ENCODE measurements at regions not wholly inside any gene's neighbourhood (a gene's known extent, or its start where the extent isn't known, plus 50 kb on each side); places are given as distances from the start of the nearest gene placed in this dataset.

DNA sequence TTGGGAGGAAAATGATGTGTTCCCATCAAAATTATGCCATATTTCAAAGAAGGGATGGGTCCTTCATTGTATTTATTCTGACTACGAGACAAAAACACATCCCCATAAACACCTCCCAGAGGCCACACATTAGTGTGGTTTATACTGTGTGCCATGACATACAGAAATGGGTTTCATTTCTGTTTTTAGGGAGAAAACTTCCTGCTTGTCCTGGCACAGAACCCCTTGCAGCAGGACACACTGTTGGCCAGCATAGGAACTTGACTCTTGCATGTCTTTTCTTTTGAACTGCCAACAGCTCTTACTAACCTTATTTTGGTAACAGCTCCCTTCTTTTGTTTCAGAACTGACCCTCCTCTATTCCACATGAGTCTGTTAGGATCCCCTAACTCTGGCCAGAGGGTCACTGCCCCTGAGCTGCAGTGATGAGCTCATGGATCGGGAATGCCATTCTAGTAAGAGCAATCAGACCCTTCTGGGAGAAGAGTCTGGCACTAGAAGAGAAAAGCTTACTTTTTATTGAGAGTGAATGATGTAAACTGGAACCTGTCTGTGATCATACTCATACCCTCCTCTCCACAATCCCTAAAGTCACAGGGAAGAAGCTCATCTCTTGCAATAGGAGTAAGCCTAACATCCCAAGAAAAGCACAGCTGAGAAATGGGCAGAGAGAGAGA lies 86.4 kb downstream of the SMIM20 start:
- H3K4me2 ChIP-seq (ENCODE audit: low read length, poor library complexity, severe bottlenecking): no peak overlapping the region
- no peaks in the 10 kb centered on the region for H3K9me3 ChIP-seq (ENCODE audit: control insufficient read depth, low read length)
- no peak overlapping the region for H2AK5ac ChIP-seq (ENCODE audit: low read length, severe bottlenecking)
- no peak overlapping the region for H2AFZ ChIP-seq (ENCODE audit: low read depth, low read length)
- H3K4me3 ChIP-seq (ENCODE audit: insufficient read depth in 1 of 2, low read depth in 1 of 2, low read length in 2 of 2): no peak overlapping the region
- DNase-seq: peak; percentile 9
- H2BK120ac ChIP-seq (ENCODE audit: low read depth, low read length): no peak overlapping the region
- H3K14ac ChIP-seq (ENCODE audit: low read length in 2 of 2): no peak overlapping the region
- H3K4ac ChIP-seq (ENCODE audit: low read depth in 1 of 2, low read length in 2 of 2): no peak overlapping the region
- H3K4me1 ChIP-seq (ENCODE audit: control insufficient read depth, insufficient read depth, low read depth, low read length): peaks cover 2% of the 10 kb centered on the region
- peak overlapping the region; percentile 10 for H3K9ac ChIP-seq (ENCODE audit: low read length)
- no peak overlapping the region for H2BK12ac ChIP-seq (ENCODE audit: low read length in 2 of 2)
- H2BK5ac ChIP-seq (ENCODE audit: low read depth, low read length, poor library complexity, severe bottlenecking): no peak overlapping the region
- no peak overlapping the region for H2BK15ac ChIP-seq (ENCODE audit: low read depth, poor library complexity, severe bottlenecking)
- no peaks in the 10 kb centered on the region for H3K36me3 ChIP-seq (ENCODE audit: control insufficient read depth in 1 of 2, insufficient read depth in 2 of 2, low read depth in 1 of 2, low read length in 2 of 2)
- H3K27me3 ChIP-seq (ENCODE audit: control insufficient read depth in 1 of 2, insufficient read depth in 1 of 2, low read length in 2 of 2): no peaks in the 10 kb centered on the region
- H3K18ac ChIP-seq (ENCODE audit: low read depth in 1 of 2, low read length in 2 of 2): peak overlapping the region in 1 of 2 experiments; percentile 83
- no peak overlapping the region for H4K91ac ChIP-seq (ENCODE audit: low read length)
- H4K8ac ChIP-seq (ENCODE audit: low read length): no peak overlapping the region
- H3K27ac ChIP-seq (ENCODE audit: low read length, poor library complexity, severe bottlenecking): no peak overlapping the region
- no peak overlapping the region for H3K23ac ChIP-seq (ENCODE audit: low read length in 2 of 2)
- no peaks in the 10 kb centered on the region for H3K79me1 ChIP-seq (replicated peaks; ENCODE audit: low read length, poor library complexity, severe bottlenecking)
- WGBS: no CpG with 5 or more reads among the region's 2 CpGs

DNA sequence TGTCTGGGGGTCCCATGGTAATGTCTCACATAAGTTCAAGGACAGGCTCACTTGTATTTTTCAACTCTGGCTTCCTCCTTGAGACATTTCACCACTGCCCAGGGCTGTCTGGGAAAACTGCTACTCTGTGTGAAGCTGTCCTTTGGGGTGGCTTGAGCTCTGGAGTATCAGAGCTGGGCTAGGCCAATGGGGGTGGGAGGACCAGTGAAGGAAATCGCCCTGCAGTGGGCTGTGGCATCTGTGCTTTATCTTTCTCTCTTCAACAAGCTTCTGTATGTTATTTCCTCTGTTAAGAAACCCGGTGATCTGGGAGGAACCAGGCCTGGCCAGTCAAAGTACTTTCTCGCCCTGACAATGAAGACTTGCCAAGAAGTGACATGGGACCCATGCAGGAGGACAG lies 87.4 kb downstream of the SMIM20 start:
- H3K4me2 ChIP-seq (ENCODE audit: low read length, poor library complexity, severe bottlenecking): no peak overlapping the region
- WGBS: 84% methylated on average over 3 of the region's 3 CpGs

DNA sequence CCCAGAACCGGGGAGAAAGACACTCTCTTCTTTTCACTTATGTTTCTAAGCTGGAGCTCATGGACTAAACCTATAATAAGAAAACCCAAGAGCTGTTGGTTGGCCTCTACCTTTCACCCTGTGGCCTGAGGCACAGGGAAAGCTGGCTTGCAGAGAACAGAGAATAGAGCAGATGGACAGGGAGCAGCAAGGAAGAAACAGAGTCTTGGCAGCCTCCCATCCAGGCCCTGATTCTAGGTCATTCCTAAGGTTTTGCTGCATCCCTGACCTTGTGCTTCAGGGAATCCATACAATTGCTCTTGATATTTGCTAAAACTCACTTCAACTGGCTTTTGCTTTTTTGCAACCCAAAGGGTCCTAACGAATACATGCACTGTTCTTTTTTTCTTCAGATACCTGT lies 87.8 kb downstream of the SMIM20 start:
- Histone ChIP-seq H3K14ac (ENCODE audit: low read length in 2 of 2) (peak overlapping the region in 1 of 2 experiments; percentile 41), H2AK5ac (ENCODE audit: low read length, severe bottlenecking) (no peak overlapping the region), H3K23ac (ENCODE audit: low read length in 2 of 2) (no peak overlapping the region), H3K27ac (ENCODE audit: low read length, poor library complexity, severe bottlenecking) (no peak overlapping the region), H3K79me1 (replicated peaks; ENCODE audit: low read length, poor library complexity, severe bottlenecking) (no peaks in the 10 kb centered on the region), H3K9ac (ENCODE audit: low read length) (no peak overlapping the region), H2BK15ac (ENCODE audit: low read depth, poor library complexity, severe bottlenecking) (no peak overlapping the region), H2BK12ac (ENCODE audit: low read length in 2 of 2) (no peak overlapping the region), H4K91ac (ENCODE audit: low read length) (no peak overlapping the region), H3K9me3 (ENCODE audit: control insufficient read depth, low read length) (no peaks in the 10 kb centered on the region), H3K4me1 (ENCODE audit: control insufficient read depth, insufficient read depth, low read depth, low read length) (peaks cover 2% of the 10 kb centered on the region), H3K18ac (ENCODE audit: low read depth in 1 of 2, low read length in 2 of 2) (no peak overlapping the region), H3K36me3 (ENCODE audit: control insufficient read depth in 1 of 2, insufficient read depth in 2 of 2, low read depth in 1 of 2, low read length in 2 of 2) (no peaks in the 10 kb centered on the region), H3K4me3 (ENCODE audit: insufficient read depth in 1 of 2, low read depth in 1 of 2, low read length in 2 of 2) (no peak overlapping the region), H2BK5ac (ENCODE audit: low read depth, low read length, poor library complexity, severe bottlenecking) (no peak overlapping the region), H3K4ac (ENCODE audit: low read depth in 1 of 2, low read length in 2 of 2) (no peak overlapping the region), H3K27me3 (ENCODE audit: control insufficient read depth in 1 of 2, insufficient read depth in 1 of 2, low read length in 2 of 2) (no peaks in the 10 kb centered on the region), H4K8ac (ENCODE audit: low read length) (no peak overlapping the region), H2AFZ (ENCODE audit: low read depth, low read length) (no peak overlapping the region), H2BK120ac (ENCODE audit: low read depth, low read length) (no peak overlapping the region), H3K4me2 (ENCODE audit: low read length, poor library complexity, severe bottlenecking) (no peak overlapping the region)
- WGBS: 71% methylated on average over 2 of the region's 2 CpGs
- no peak for DNase-seq

More for the DNA sequence above, 87.4 kb downstream of the SMIM20 start:
- Histone ChIP-seq H3K4me1 (ENCODE audit: control insufficient read depth, insufficient read depth, low read depth, low read length) (peaks cover 2% of the 10 kb centered on the region), H2BK120ac (ENCODE audit: low read depth, low read length) (no peak overlapping the region), H4K8ac (ENCODE audit: low read length) (no peak overlapping the region), H3K27me3 (ENCODE audit: control insufficient read depth in 1 of 2, insufficient read depth in 1 of 2, low read length in 2 of 2) (no peaks in the 10 kb centered on the region), H3K14ac (ENCODE audit: low read length in 2 of 2) (no peak overlapping the region), H3K4ac (ENCODE audit: low read depth in 1 of 2, low read length in 2 of 2) (no peak overlapping the region), H3K23ac (ENCODE audit: low read length in 2 of 2) (no peak overlapping the region), H2AK5ac (ENCODE audit: low read length, severe bottlenecking) (no peak overlapping the region), H3K9me3 (ENCODE audit: control insufficient read depth, low read length) (no peaks in the 10 kb centered on the region), H3K18ac (ENCODE audit: low read depth in 1 of 2, low read length in 2 of 2) (no peak overlapping the region), H2BK12ac (ENCODE audit: low read length in 2 of 2) (no peak overlapping the region), H3K4me3 (ENCODE audit: insufficient read depth in 1 of 2, low read depth in 1 of 2, low read length in 2 of 2) (no peak overlapping the region), H3K36me3 (ENCODE audit: control insufficient read depth in 1 of 2, insufficient read depth in 2 of 2, low read depth in 1 of 2, low read length in 2 of 2) (no peaks in the 10 kb centered on the region), H4K91ac (ENCODE audit: low read length) (no peak overlapping the region), H2AFZ (ENCODE audit: low read depth, low read length) (no peak overlapping the region), H2BK15ac (ENCODE audit: low read depth, poor library complexity, severe bottlenecking) (no peak overlapping the region), H2BK5ac (ENCODE audit: low read depth, low read length, poor library complexity, severe bottlenecking) (no peak overlapping the region), H3K79me1 (replicated peaks; ENCODE audit: low read length, poor library complexity, severe bottlenecking) (no peaks in the 10 kb centered on the region), H3K27ac (ENCODE audit: low read length, poor library complexity, severe bottlenecking) (no peak overlapping the region), H3K9ac (ENCODE audit: low read length) (no peak overlapping the region)
- no peak for DNase-seq

DNA sequence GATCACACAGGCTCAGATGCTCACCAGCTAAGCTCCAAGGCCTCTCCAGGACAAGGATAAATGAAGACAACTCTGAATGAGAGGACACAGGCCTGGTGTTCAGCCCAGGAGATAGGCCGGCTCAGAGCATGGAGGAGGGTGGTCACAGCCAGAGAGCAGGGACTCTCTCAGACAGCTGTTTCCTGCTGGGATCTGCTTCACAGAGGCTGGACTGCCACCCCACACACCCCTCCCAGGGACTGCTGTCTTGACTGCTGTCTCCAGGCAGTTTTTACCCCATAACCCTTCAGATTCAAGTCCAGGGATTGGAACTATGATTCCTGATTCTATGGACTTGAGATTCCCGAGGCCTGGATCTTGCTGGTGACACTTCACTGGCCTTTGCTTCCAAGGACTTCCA lies 89.0 kb downstream of the SMIM20 start:
- Histone ChIP-seq H2AFZ (ENCODE audit: low read depth, low read length) (no peak overlapping the region), H3K9me3 (ENCODE audit: control insufficient read depth, low read length) (no peaks in the 10 kb centered on the region)
- WGBS: 85% methylated on average over 2 of the region's 2 CpGs

More for the DNA sequence above, 89.0 kb downstream of the SMIM20 start:
- Histone ChIP-seq H3K4me2 (ENCODE audit: low read length, poor library complexity, severe bottlenecking) (no peak overlapping the region), H2AK5ac (ENCODE audit: low read length, severe bottlenecking) (no peak overlapping the region), H3K27ac (ENCODE audit: low read length, poor library complexity, severe bottlenecking) (no peak overlapping the region), H3K79me1 (replicated peaks; ENCODE audit: low read length, poor library complexity, severe bottlenecking) (no peaks in the 10 kb centered on the region), H4K8ac (ENCODE audit: low read length) (no peak overlapping the region), H3K23ac (ENCODE audit: low read length in 2 of 2) (no peak overlapping the region), H3K9ac (ENCODE audit: low read length) (no peak overlapping the region), H4K91ac (ENCODE audit: low read length) (no peak overlapping the region), H2BK5ac (ENCODE audit: low read depth, low read length, poor library complexity, severe bottlenecking) (no peak overlapping the region), H3K4me3 (ENCODE audit: insufficient read depth in 1 of 2, low read depth in 1 of 2, low read length in 2 of 2) (no peak overlapping the region), H3K14ac (ENCODE audit: low read length in 2 of 2) (no peak overlapping the region), H3K27me3 (ENCODE audit: control insufficient read depth in 1 of 2, insufficient read depth in 1 of 2, low read length in 2 of 2) (no peaks in the 10 kb centered on the region), H3K4me1 (ENCODE audit: control insufficient read depth, insufficient read depth, low read depth, low read length) (peaks cover 2% of the 10 kb centered on the region), H2BK15ac (ENCODE audit: low read depth, poor library complexity, severe bottlenecking) (peak overlapping the region; percentile 16), H2BK120ac (ENCODE audit: low read depth, low read length) (no peak overlapping the region), H3K4ac (ENCODE audit: low read depth in 1 of 2, low read length in 2 of 2) (no peak overlapping the region), H3K36me3 (ENCODE audit: control insufficient read depth in 1 of 2, insufficient read depth in 2 of 2, low read depth in 1 of 2, low read length in 2 of 2) (no peaks in the 10 kb centered on the region), H3K18ac (ENCODE audit: low read depth in 1 of 2, low read length in 2 of 2) (no peak overlapping the region), H2BK12ac (ENCODE audit: low read length in 2 of 2) (no peak overlapping the region)
- DNase-seq: no peak
